Neural cell (in vitro differentiated cells): ENCODE measurements at regions not wholly inside any gene's neighbourhood (a gene's known extent, or its start where the extent isn't known, plus 50 kb on each side); places are given as distances from the start of the nearest gene placed in this dataset.

Source experiments
- H2AFZ ChIP-seq: fragments of 200-600, 300-800 bp; sonication (generic), shearing (Covaris generic); 2 replicates; pipeline ENCODE4 v1.6.0; 2014; ENCODE audit warnings: low read depth, mild to moderate bottlenecking, antibody characterized with exemption, low read length, moderate library complexity
- H3F3A ChIP-seq: fragments of 200-600 bp; shearing (Covaris generic); 2 replicates; pipeline ENCODE4 v1.6.1; 2016; ENCODE audit warnings: mild to moderate bottlenecking, moderate library complexity, mixed read lengths, antibody characterized with exemption, low read length; ENCODE audit not compliant: insufficient read depth, poor library complexity, severe bottlenecking
- H3K27ac ChIP-seq: fragments of 200-600, 300-800 bp; sonication (generic), shearing (Covaris generic); 2 replicates; pipeline ENCODE4 v1.5.1; 2014; ENCODE audit warnings: mild to moderate bottlenecking, low read length, moderate library complexity
- H3K27me3 ChIP-seq: fragments of 300-800, 200-600 bp; sonication (generic), shearing (Covaris generic); 2 replicates; pipeline ENCODE4 v1.6.0; 2014; ENCODE audit warnings: mild to moderate bottlenecking, low read depth, low read length, moderate library complexity; ENCODE audit not compliant: insufficient read depth
- H3K36me3 ChIP-seq: fragments of 300-800, 200-600 bp; sonication (generic), shearing (Covaris generic); 2 replicates; pipeline ENCODE4 v1.5.1; 2014; ENCODE audit warnings: mild to moderate bottlenecking, antibody characterized with exemption, low read length, moderate library complexity; ENCODE audit not compliant: insufficient read depth
- H3K4me2 ChIP-seq: fragments of 300-800, 200-600 bp; sonication (generic), shearing (Covaris generic); 2 replicates; pipeline ENCODE4 v1.6.0; 2014; ENCODE audit warnings: mild to moderate bottlenecking, low read length
- H3K4me3 ChIP-seq: fragments of 300-800, 200-600 bp; sonication (generic), shearing (Covaris generic); 2 replicates; pipeline ENCODE4 v1.5.1; 2014; ENCODE audit warnings: mild to moderate bottlenecking, low read length, moderate library complexity
- H3K79me2 ChIP-seq: fragments of 200-600 bp; shearing (Covaris generic); replicated peaks from 2 replicates; pipeline ENCODE4 v1.6.0; 2014; ENCODE audit warnings: mild to moderate bottlenecking, low read length, moderate library complexity; ENCODE audit not compliant: insufficient read depth
- H3K9ac ChIP-seq: fragments of 300-800, 200-600 bp; sonication (generic), shearing (Covaris generic); 2 replicates; pipeline ENCODE4 v1.6.1; 2016; ENCODE audit warnings: mild to moderate bottlenecking, low read length, mixed read lengths
- H3K9me2 ChIP-seq: fragments of 200-600 bp; shearing (Covaris generic); 2 replicates; pipeline ENCODE4 v1.6.1; 2016; ENCODE audit warnings: mild to moderate bottlenecking, low read length, mixed read lengths; ENCODE audit not compliant: insufficient read depth
- H3K9me3 ChIP-seq: fragments of 200-600, 300-800 bp; sonication (generic), shearing (Covaris generic); 2 replicates; pipeline ENCODE4 v1.6.1; 2016; ENCODE audit warnings: mild to moderate bottlenecking, mixed run types, low read length, moderate library complexity, mixed read lengths
- H4K20me1 ChIP-seq: fragments of 200-600 bp; shearing (Covaris generic); 2 replicates; pipeline ENCODE4 v1.6.1; 2016; ENCODE audit warnings: mild to moderate bottlenecking, mixed run types; ENCODE audit not compliant: insufficient read depth
- CTCF ChIP-seq: fragments of 450-650 bp; IDR thresholded peaks from 2 replicates; pipeline ENCODE4 v1.5.1; 2014; ENCODE audit warnings: antibody characterized with exemption, mild to moderate bottlenecking, moderate library complexity; ENCODE audit not compliant: poor library complexity, severe bottlenecking
- EP300 ChIP-seq: fragments of 450-650 bp; conservative IDR thresholded peaks from 2 replicates; pipeline ENCODE4 v1.6.1; 2014; ENCODE audit warnings: antibody characterized with exemption, mild to moderate bottlenecking, moderate library complexity; ENCODE audit not compliant: poor library complexity, severe bottlenecking
- EZH2 ChIP-seq: fragments of 200-600, 300-800 bp; shearing (Covaris generic), sonication (generic); IDR thresholded peaks from 2 replicates; pipeline ENCODE4 v1.6.1; 2014; ENCODE audit warnings: antibody characterized with exemption, low read length, borderline replicate concordance, mild to moderate bottlenecking; ENCODE audit not compliant: insufficient read depth, poor library complexity, severe bottlenecking
- MXI1 ChIP-seq: fragments of 450-650 bp; conservative IDR thresholded peaks from 2 replicates; pipeline ENCODE4 v1.6.1; 2014; ENCODE audit warnings: antibody characterized with exemption, mild to moderate bottlenecking; ENCODE audit not compliant: poor library complexity, severe bottlenecking
- POLR2AphosphoS5 ChIP-seq: IDR thresholded peaks from 2 replicates; pipeline ENCODE4 v1.6.1; 2012
- RAD21 ChIP-seq: fragments of 450-650 bp; conservative IDR thresholded peaks from 2 replicates; pipeline ENCODE4 v1.6.1; 2014; ENCODE audit warnings: antibody characterized with exemption, mild to moderate bottlenecking, moderate library complexity
- SMC3 ChIP-seq: fragments of 450-650 bp; conservative IDR thresholded peaks from 2 replicates; pipeline ENCODE4 v1.6.1; 2014; ENCODE audit warnings: antibody characterized with exemption, mild to moderate bottlenecking, moderate library complexity; ENCODE audit not compliant: poor library complexity
- TAF1 ChIP-seq: IDR thresholded peaks from 2 replicates; pipeline ENCODE4 v1.6.1; 2012; ENCODE audit warnings: low read depth

- H2AFZ ChIP-seq: no peak overlapping the region
- no peaks in the 10 kb centered on the region for H3K9me3 ChIP-seq
- no peak overlapping the region for H3K4me2 ChIP-seq
- no peak overlapping the region for H3K27ac ChIP-seq
- H3K4me3 ChIP-seq: no peak overlapping the region
- H4K20me1 ChIP-seq: no peaks in the 10 kb centered on the region
- H3K9me2 ChIP-seq: no peaks in the 10 kb centered on the region
- H3K79me2 ChIP-seq: no peaks in the 10 kb centered on the region
- no peak for TF ChIP-seq CTCF
- no peak for TF ChIP-seq SMC3
- TF ChIP-seq POLR2AphosphoS5: no peak
- TF ChIP-seq EZH2: no peak
- TF ChIP-seq MXI1: no peak
- TF ChIP-seq TAF1: no peak
- TF ChIP-seq EP300: no peak
- H3K36me3 ChIP-seq: no peaks in the 10 kb centered on the region
- H3F3A ChIP-seq: no peaks in the 10 kb centered on the region
- no peaks in the 10 kb centered on the region for H3K27me3 ChIP-seq
- no peak overlapping the region for H3K9ac ChIP-seq
Observed at GRCh38 chr3:72212396-72212795, 427.4 kb upstream of the PROK2 start.

- H4K20me1 ChIP-seq: no peaks in the 10 kb centered on the region
- peak overlapping the region; percentile 92 for H3K27ac ChIP-seq
- peak overlapping the region; percentile 58 for H3K9ac ChIP-seq
- no peaks in the 10 kb centered on the region for H3K9me2 ChIP-seq
- H2AFZ ChIP-seq: no peak overlapping the region
- H3K79me2 ChIP-seq: no peaks in the 10 kb centered on the region
- no peaks in the 10 kb centered on the region for H3F3A ChIP-seq
- H3K36me3 ChIP-seq: no peaks in the 10 kb centered on the region
- H3K4me3 ChIP-seq: no peak overlapping the region
- no peaks in the 10 kb centered on the region for H3K27me3 ChIP-seq
- H3K4me2 ChIP-seq: no peak overlapping the region
- no peaks in the 10 kb centered on the region for H3K9me3 ChIP-seq
- TF ChIP-seq EP300 (no peak), TAF1 (no peak), POLR2AphosphoS5 (no peak), CTCF (no peak), RAD21 (no peak)
Observed at GRCh38 chr3:72210261-72210660, 425.3 kb upstream of the PROK2 start.

- no peak overlapping the region for H3K9ac ChIP-seq
- H3F3A ChIP-seq: no peaks in the 10 kb centered on the region
- no peak overlapping the region for H3K4me3 ChIP-seq
- H3K4me2 ChIP-seq: no peak overlapping the region
- no peaks in the 10 kb centered on the region for H3K79me2 ChIP-seq
- H2AFZ ChIP-seq: no peak overlapping the region
- H4K20me1 ChIP-seq: no peaks in the 10 kb centered on the region
- TF ChIP-seq EP300 (no peak), EZH2 (no peak), TAF1 (no peak)
- H3K9me3 ChIP-seq: no peaks in the 10 kb centered on the region
- no peak overlapping the region for H3K27ac ChIP-seq
- no peaks in the 10 kb centered on the region for H3K27me3 ChIP-seq
- no peaks in the 10 kb centered on the region for H3K9me2 ChIP-seq
- no peaks in the 10 kb centered on the region for H3K36me3 ChIP-seq
Observed at GRCh38 chr3:72205297-72205826, 420.4 kb upstream of the PROK2 start.
